OCI-M1 (cell line): ENCODE measurements at regions not wholly inside any gene's neighbourhood (a gene's known extent, or its start where the extent isn't known, plus 50 kb on each side); places are given as distances from the start of the nearest gene placed in this dataset.

Experiments
- DNase-seq: peaks from one replicate; lab custom pipeline; 2025; lab: John Stamatoyannopoulos, UW

DNA sequence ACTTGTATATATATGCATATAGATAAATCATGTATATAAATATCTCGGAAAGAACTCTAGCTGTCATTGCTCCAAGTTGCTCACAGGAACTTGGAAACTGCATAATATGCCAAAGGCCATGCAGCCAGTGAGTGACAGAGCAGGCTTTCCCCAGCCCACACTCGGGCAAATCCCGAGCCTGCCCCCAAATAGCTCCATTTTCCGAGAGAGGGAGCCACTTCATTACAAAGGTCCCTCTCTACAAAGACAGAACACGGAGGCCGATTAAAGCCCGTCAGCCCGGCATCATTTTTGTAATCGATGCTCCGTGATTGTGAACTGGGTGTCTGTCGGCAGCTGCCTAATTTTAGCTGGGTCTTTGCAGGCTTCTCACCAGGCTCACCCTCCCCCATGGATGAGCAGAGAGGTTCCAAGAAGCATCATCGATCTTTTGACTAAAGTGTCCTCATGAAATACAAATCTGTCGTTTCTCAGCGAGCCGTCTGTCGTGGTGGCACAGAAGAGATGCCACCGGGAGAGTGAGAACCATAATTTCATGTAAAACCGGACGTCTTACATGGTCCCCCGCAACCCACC lies 663.9 kb downstream of the PTPRU start:
- no peak for DNase-seq

DNA sequence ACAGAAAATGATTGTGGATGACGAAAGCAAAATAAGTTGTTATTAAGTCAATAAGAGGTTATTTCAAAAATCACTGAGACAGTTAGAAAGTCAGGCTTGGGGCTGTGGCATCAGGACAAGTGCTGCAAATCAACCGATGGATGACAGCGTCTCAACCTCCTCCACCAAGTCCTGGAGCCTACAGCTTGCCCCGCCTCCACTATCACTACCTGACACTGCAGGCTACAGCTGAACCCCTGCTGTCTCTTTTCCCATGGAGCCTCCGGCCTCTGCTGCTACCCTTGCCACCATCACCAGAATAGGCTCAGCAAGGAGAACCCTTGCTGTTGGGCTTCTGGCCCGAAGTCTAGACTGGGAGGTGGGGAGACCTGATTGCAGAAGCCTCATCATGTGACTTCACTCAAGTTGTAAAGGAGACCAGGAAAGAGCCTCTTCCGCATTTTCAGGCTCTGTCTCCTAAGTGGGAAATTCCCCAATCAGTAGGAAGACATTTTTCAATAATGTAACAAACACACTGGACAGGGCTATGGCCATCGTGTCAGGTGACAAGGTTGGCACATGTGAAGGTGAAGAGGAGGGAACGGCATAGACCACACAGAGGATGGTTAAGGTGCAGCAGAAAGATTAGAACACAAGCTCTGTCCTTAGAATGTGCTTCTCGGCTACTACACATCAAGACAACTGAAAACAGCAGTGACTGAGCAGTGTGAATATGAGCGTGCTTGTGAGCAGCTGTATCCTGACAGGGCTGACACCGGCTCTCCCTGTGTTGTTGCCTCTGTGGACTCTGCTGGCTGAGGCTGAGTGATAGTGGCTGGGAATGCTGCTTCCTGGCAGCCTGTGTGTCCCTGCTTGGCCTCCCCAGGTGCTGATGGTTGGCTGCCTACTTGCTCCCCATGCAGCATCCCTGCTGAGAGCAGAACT lies 660.7 kb downstream of the PTPRU start:
- no peak for DNase-seq

DNA sequence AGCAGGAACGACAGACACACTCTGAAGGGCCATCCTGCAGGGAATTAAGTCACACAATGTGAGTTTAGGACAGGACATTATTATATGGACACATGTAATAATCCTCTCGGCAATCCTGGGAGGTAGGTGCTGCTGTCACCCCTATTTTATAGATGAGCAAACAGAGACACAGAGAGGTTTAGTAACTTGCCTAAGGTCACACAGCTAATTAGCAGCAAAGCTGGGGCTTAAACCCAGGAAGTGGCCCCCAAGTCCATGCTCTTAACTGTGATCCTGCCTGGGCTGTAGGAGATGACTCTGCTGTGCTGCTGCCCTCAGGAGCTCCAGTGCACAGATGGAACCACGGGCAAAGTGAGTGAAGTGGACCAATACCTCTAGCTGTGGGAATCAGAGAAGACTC lies 660.0 kb downstream of the PTPRU start:
- DNase-seq: no peak

DNA sequence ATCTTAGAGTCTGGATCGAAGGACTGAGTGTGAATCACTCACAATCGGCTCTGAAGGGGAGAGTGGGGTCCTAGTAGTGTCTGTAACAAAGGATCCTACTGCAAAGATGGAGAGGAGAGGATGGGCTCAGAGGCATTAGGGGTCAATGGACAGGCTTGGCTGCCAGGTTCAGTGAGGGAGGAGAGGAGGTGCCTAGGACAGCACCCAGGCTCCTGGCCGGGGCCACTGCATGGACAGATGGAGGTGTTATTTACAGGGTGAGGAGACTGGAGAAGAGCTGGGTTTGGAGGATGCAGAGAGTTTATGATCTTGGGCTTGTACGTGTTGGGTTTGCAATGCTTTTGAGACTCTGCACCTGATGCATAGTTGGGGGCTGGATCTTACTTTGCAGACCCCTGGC lies 658.9 kb downstream of the PTPRU start:
- DNase-seq: no peak

DNA sequence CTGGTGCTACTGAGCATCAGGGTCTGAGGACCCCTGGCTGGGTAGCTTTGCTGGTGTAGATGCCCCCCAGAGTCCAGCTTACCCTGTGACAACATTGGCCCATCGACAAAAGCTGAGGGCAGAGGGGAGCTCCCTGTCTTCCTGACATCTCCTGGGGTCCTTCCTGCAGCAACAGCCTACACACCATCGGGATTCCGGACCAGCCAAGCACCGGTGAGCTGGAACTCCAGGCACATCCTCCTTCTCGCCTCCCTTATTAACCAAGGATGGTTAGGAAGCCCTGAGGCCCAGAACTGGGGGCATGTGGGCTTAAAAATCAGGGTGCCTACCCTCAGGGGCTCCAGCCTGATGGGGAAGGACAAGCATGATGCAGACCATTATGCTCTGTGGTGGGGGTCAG lies 658.0 kb downstream of the PTPRU start:
- DNase-seq: no peak

DNA sequence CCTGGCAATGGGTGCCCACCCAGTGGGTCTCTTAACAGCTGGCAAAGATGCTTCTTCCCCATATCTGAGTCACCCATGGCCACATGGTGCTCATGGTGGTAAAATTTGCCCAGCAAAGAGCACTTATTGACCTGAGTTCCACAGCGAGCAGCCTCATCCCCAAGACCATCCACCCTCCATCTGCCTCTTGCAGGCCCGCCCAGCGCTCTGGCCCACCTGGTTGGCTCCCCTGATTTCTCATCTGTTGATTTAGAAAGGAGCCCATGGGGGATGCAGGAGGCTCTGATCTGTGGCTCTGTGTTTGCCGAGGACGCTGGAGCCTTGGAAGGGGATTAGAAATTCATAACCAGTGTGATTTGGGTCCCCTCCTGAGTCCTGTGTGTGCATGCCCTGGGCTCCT lies 657.5 kb downstream of the PTPRU start:
- no peak for DNase-seq

DNA sequence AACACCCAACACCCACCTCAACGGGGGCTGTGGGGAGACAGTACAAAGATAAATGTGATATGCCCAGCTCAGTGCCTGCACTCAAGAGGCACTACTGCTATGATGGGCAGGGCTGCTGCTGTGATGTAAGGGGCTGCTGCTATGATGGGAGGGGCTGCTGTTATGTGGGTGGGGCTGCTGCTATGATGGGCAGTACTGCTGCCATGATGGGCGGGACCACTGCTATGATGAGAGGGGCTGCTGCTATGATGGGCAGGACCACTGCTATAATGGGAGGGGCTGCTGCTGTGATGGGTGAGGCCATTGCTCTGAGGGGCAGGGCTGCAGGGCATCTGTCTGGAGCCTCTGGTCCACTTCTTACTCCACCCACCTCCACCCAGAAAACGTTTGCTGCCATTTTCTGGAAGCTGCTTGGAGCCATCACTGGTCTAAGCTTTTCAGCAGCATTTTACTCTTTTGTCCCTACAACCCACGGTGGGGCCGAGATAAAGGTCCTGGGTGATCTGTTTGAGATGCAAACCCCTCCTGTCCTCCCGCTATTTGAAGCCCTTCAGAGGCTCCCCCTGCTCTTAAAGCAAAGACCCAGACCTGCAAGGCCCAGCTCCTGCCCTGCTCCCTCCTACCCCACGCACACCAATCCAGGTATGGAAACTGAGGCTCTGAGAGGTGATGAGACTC lies 656.9 kb downstream of the PTPRU start:
- DNase-seq: no peak

DNA sequence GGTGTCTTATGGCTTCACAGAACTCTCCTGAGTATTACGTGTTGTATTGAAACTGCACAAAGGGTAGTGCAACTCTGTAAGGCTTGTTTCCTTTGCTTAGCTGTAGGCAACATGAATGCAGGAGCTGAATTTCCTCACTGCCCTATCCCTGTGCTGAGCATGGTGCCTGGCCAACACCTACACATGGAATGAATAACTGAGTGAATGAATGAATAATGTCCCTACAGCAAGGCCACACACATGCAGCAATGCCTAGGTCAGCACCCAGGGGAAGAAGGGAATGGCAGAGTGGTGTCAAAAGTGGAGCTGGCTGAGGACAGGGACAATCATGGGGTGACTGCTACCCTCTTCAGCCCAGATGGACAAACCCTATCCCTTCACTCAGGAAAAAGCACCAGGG lies 655.9 kb downstream of the PTPRU start:
- no peak for DNase-seq

DNA sequence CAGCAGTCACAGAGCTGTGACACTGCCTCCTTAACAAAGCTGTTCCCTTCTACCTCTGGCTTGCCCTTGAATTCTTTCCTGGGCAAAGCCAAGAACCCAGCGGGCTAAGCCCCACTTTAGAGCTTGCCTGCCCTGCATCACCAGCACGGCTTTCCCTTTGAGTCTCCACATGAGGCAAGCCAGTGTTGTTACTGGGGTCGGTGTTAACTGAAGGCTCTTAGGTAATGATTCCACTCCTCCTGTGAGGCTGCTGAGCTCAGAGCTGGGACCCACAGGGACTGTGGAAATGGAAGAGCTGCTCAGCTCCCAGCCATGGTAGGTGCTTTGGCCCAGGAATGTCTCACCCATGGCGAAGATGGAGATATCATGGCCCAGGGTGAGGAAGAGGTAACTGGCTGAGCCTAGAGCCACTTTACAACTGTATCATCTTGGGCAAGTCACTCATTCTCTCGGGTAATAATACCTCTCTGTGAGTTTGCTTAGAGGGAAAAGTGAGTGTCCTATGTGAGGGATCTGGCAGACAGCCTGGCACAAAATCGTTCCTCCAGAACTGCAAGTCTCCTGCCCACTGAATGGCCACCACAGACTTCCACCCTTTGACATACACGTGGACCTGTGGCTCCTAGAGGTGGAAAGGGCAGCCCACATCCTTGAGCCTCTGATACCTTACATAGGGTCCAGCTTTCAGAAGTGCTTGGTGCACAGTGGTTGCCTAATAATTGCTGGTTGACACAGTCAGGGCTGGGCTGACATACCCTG lies 654.1 kb downstream of the PTPRU start:
- no peak for DNase-seq

DNA sequence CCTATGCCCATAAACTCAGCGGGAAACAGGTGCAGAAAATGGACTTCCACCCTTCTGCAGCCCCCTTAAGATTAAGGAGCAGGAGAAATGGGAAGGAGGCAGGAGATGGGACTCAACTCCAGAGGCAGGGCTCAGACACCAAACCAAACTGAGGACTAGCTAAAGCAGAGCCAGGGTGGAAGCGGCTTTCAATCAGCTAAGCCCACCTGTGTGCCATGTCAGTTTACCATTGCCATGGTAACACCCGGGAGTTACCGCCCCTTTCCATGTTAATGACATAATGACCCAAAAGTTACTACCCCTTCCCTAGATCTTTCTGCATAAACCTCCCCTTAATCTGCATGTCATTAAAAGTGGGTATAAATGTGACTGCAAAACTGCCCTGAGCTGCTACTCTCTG lies 653.5 kb downstream of the PTPRU start:
- DNase-seq: no peak

DNA sequence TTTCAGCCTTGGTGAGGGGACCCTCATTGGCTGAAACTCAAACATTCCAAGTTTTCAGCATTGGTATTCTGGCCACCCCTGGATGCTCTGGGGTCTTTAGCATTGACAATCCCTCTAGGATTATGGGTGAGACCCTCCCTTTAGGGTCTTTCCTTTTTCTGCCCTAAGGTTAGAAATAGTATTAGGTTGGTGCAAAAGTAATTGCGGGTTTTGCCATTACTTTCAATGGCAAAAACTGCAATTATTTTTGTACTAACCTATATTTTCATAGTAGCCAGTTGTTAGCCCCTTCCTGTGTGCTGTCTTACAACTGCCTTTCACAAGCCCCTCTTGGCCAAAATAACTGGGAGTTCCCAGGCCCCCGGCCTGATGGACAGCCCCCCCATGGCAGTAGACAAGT lies 648.4 kb downstream of the PTPRU start:
- no peak for DNase-seq

DNA sequence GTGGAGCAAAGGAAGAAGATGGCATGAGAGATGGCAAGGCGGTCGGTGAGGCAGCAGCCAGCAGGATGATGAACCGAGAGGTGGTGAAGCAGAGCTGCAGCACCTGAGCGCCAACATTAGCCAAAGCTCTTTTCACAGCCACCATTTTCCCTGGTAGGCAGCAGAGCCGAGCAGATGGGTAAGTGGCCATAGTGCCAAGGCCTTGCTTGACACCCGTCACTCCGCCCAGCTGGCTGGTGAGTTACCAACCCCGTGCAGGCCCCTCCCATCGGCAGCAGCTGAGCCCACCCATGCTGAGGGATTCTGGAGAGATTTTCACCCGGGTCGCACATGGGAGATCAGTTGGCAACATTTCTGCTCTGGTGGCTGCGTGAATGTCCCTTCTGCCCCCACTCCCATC lies 647.7 kb downstream of the PTPRU start:
- DNase-seq: no peak

DNA sequence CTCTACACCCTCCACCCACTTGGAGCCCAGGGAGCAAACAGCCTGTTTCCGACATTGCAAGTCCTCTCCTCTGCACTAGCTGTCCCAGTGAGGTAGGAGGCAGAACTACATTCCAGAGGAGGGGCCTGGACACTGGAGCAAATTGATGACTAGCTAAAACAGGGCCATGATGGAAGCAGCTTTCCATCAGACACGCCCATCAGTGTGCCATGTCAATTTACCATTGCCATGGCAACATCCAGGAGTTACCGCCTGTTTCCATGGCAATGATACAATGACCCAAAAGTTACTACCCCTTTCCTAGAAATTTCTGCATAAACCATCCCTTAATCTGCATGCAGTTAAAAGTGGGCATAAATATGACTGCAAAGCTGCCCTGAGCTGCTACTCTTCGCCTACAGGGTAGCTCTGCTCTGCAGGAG lies 647.1 kb downstream of the PTPRU start:
- no peak for DNase-seq

DNA sequence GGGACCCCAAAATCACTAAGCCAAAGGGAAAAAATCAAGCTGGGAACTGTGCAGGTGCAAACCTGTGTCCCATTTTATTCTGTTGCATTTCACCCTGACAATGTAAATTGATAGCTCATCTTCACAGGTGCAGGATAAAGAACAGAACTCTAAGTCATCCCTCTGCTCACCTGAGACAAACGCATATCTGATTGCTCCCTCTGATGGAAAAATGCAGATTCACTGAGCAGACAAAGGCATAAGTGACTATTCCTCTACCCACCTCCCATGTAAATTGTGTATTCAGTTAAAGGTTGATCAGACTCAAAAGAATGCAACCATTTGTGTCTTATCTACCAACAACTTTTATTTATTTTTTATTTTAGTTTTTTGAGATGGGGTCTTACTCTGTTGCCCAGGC lies 644.2 kb downstream of the PTPRU start:
- DNase-seq: no peak

DNA sequence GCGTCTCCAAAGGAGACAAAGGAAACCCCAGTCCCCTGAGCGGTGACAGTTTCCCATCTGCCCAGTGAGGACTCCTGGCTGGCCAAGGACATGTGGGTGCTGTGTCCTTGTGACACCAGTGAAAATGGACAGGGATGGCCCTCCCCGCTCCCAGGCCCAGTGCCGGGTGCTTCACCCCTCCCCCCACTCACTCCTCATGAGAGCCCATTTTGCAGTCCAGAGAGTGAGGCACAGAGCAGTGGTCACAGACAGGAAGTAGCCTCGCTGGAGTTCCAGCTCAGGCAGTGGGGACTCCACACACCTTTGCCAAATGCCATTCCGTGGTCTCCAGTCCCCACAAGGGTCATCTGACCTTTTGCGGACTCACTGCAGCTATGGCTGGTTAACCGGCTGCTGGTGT lies 642.9 kb downstream of the PTPRU start:
- no peak for DNase-seq

DNA sequence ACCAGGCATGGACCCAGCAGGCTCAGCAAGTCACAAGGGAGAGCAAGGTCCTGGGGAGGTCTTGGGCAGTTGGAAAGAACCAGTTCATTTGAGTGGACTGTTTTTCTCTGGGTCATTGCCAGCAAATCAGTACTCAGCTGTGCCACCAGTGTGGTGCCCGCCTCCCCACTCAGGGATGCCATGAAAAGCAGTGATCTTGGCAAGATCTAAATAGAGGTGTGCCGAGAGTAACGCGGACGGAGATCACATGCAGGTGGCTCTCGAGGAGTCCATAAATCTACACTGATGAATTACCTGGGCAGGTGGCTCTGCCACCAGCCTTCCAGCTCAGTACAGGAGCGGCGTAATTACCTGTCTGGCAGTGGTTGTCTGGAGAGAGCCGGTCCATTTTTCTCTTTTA lies 642.2 kb downstream of the PTPRU start:
- DNase-seq: no peak

DNA sequence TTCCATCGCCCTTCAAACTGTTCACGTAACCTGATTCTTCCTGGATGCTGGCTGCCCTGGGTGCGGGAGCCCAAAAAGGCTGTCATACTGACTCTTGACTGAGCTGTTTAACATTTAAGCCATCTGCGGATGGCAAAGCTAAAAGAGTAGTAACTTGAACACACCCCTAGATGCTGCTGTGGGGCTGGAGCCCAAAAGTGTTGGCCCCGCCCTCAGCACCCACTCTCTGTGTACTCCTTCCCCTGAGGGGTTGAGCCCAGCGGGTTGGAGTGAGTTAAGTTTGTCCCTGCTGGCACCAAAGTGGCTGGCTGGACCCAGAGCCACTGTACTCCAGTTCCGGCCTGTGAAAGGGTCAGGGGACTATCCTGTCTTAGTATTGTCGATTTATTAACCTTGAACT lies 640.6 kb downstream of the PTPRU start:
- DNase-seq: no peak

DNA sequence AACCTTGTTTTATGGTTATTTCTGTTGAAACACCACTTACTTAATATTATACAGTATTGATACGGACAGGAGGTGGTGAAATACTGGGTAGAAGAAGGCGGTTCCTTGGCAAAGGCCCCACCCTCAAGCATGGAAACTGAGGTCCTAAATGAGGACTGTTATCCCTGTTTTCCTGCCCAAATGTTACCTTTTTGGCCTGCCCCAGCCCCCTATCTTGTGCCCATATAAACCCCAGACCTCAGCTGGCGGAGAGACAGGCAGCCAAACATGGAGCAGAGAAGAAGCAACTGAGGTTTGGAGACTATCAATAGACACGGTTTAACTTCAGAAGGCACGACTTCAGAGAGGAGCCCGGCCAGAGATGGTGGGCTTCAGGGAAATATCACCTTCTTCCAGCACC lies 640.1 kb downstream of the PTPRU start:
- no peak for DNase-seq

DNA sequence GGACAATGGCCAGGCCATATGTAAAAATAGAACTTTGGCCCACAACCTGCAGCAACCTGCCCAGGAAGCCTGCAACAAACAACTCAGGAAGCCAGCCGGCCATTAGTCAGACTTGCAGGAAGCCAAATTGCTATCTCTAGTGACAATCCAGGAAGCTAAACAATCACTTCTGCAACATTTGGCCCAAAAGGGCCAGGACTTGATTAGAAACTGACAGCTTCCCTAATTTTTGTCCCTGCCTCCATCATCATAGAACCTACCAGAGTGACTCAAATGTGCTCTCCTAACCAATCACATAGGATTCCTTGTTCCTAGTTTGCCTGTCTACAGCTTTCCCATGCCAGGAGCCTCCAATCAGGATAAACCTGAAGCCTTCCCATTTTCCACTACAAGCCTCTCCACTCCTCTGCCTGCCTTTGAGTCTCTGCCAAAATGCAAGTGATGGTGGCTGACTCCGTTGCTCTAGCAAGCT lies 639.3 kb downstream of the PTPRU start:
- DNase-seq: no peak

DNA sequence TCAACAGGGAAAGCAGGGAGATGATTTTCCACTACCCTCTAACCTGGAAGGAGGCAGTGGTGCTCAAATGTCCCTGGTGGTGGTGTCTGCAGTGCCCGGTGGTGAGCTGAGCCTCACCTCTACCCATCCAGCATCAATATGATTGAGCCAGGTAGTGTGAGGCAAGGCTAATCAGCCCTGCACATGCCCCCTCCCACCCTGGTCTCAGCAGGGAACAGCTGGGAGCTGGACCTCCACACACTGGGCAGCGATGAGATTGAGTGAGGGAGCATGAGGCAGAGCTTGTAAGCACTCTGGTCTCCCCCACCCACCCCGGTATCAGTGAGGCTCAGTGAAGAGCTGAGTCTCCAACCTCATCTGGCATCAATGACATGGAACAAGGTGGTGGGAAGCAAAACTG lies 634.3 kb downstream of the PTPRU start:
- no peak for DNase-seq

DNA sequence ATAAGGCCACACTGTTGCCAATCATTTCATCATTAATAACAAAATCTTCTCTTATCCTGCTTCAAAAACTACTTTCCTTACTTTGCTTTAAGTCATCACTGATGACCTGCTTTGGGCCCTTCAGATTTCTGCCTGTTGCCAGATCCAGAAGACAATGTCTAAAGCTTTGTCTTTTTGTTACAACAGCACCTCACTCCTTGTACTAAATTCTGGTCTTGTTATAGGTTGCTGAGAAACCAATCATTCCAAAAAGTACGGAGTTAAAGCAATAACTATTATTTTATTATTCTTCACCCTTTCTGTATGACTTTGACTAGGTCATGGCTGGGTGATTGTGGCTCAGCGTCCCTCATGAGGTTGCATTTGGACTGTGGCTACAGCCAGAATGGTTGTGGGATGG lies 633.5 kb downstream of the PTPRU start:
- DNase-seq: no peak

DNA sequence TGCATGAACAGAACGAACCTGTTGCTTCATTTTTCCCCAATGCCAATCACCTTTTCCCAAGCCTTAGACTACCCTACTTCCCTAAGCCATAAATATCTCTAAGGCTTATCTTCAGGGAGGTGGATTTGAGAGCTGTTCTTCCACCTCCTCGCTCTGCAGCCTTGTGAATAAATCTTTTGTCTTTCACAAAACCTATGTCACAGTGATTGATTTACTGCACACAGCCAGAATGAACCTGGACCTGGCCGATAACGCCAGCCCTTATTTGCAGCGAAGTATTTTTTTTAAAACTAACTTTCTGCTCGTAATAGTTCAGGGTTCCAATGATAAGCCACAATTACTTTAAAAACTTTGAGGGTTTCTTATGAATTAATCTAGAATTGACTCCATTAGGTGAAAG lies 632.6 kb downstream of the PTPRU start:
- no peak for DNase-seq
